Panc1 (cell line): ENCODE measurements at regions not wholly inside any gene's neighbourhood (a gene's known extent, or its start where the extent isn't known, plus 50 kb on each side); places are given as distances from the start of the nearest gene placed in this dataset.

Source experiments
- ATAC-seq: fragments of 200-7000 bp; cut with Tn5 transposase; 2 replicates; pipeline ENCODE4 v1.9.1; 2020; ENCODE audit warnings: mild to moderate bottlenecking, moderate library complexity
- BruUV-seq: library from RNA; stranded (reverse); fragments of 400-500 nt; replicated peaks from 2 replicates; lab custom pipeline; 2021; lab: Mats Ljungman, UMichigan
- CTCF ChIA-PET: fragments of 300-600 bp; sonication (Branson Sonifier 250); formaldehyde crosslinking; loops from one replicate; lab custom pipeline; 2022; ENCODE audit warnings: antibody characterized with exemption; lab: Charles Lee
- POLR2A ChIA-PET: fragments of 300-600 bp; sonication (Branson Sonifier 250); formaldehyde crosslinking; loops from one replicate; lab custom pipeline; 2022; ENCODE audit warnings: antibody characterized with exemption; lab: Charles Lee
- DNase-seq: peaks from one replicate; pipeline ENCODE4 v3.0.0-alpha.2; 2010; ENCODE audit warnings: low read depth, low spot score
- H3K27ac ChIP-seq: 2 replicates; pipeline ENCODE4 v1.5.1; 2011; ENCODE audit warnings: mild to moderate bottlenecking, low read length, inconsistent platforms
- H3K27me3 ChIP-seq: fragments of 200-500 bp; sonication (Bioruptor generic); 2 replicates; pipeline ENCODE4 v1.6.0; 2014; ENCODE audit warnings: low read length, inconsistent platforms; ENCODE audit not compliant: control insufficient read depth, insufficient read depth
- H3K36me3 ChIP-seq: fragments of 200-500 bp; sonication (Bioruptor generic); 2 replicates; pipeline ENCODE4 v1.5.1; 2014; ENCODE audit warnings: inconsistent platforms, mild to moderate bottlenecking, low read length, moderate library complexity; ENCODE audit not compliant: control insufficient read depth, insufficient read depth
- H3K4me1 ChIP-seq: 2 replicates; pipeline ENCODE4 v1.5.1; 2011; ENCODE audit warnings: inconsistent platforms, mild to moderate bottlenecking, low read length, moderate library complexity; ENCODE audit not compliant: control insufficient read depth, insufficient read depth
- H3K4me3 ChIP-seq, 2 experiments: 2 replicates each; pipeline ENCODE4 v1.5.1; 2011 to 2012; ENCODE audit warnings: low read depth in 2 of 2, low read length in 2 of 2, mild to moderate bottlenecking in 2 of 2, inconsistent platforms in 1 of 2, moderate library complexity in 1 of 2
- H3K9me3 ChIP-seq: fragments of 200-500 bp; sonication (Bioruptor generic); 2 replicates; pipeline ENCODE4 v1.5.1; 2014; ENCODE audit warnings: low read depth, mild to moderate bottlenecking, inconsistent platforms, low read length, moderate library complexity; ENCODE audit not compliant: control insufficient read depth, insufficient read depth
- CTCF ChIP-seq: fragments of 450-650 bp; IDR thresholded peaks from 2 replicates; pipeline ENCODE4 v1.5.1; 2017; ENCODE audit warnings: mild to moderate bottlenecking
- POLR2AphosphoS5 ChIP-seq: IDR thresholded peaks from 2 replicates; pipeline ENCODE4 v1.6.1; 2012; ENCODE audit warnings: mild to moderate bottlenecking, low read depth, low read length, moderate library complexity
- SIN3A ChIP-seq: IDR thresholded peaks from 2 replicates; pipeline ENCODE4 v1.6.1; 2012; ENCODE audit warnings: low read depth, mild to moderate bottlenecking, low read length, moderate library complexity, borderline replicate concordance; ENCODE audit not compliant: insufficient read depth
- TCF7L2 ChIP-seq: IDR thresholded peaks from 2 replicates; pipeline ENCODE4 v1.6.1; 2011; ENCODE audit warnings: mild to moderate bottlenecking, low read depth, low read length, inconsistent platforms
- in situ Hi-C: cut with HindIII; loops from 2 replicates; pipeline ENCODE4 v1.10.0; 2016; ENCODE audit warnings: low sequenced_read_pairs, low pct_unique_long_range_greater_than_20kb
- intact Hi-C: fragments of 100-400 bp; cut with micrococcal nuclease; formaldehyde crosslinking; loops from one replicate; pipeline ENCODE4 v1.10.0; 2022; ENCODE audit not compliant: unreplicated experiment
- TF ChIP-seq, protein P1 (sequence below), 2 experiments: IDR thresholded peaks; 2 replicates each; pipeline ENCODE4 v1.6.1; 2011 to 2012; ENCODE audit warnings: low read depth in 2 of 2, control low read depth in 1 of 2, low read length in 1 of 2, mild to moderate bottlenecking in 1 of 2, moderate library complexity in 1 of 2; ENCODE audit not compliant: insufficient read depth in 1 of 2

GRCh38 chr2:239791526-239792404 lies 233.4 kb downstream of the NDUFA10 start:
- BruUV-seq = no TSS peak
- Histone ChIP-seq H3K36me3 (no peaks in the 10 kb centered on the region), H3K4me3 (no peak overlapping the region), H3K9me3 (no peaks in the 10 kb centered on the region), H3K27me3 (peaks cover 5% of the 10 kb centered on the region), H3K27ac (no peak overlapping the region), H3K4me1 (no peaks in the 10 kb centered on the region)
- intact Hi-C loops = no loop called here
- POLR2A ChIA-PET = interaction anchor here (0.9 kb wide), 1 partner anchor 11 kb away, joined by 4 read pairs; no protein-coding TSS in a partner anchor
- CTCF ChIA-PET = no interaction called here
- in situ Hi-C loops = no loop called here
- peak; percentile 42; the same call in 1 of the 2 replicates for ATAC-seq
- TF ChIP-seq POLR2AphosphoS5 = no peak
- no peak for TF ChIP-seq SIN3A
- TF ChIP-seq CTCF = no peak
- TF ChIP-seq, protein P1, sequence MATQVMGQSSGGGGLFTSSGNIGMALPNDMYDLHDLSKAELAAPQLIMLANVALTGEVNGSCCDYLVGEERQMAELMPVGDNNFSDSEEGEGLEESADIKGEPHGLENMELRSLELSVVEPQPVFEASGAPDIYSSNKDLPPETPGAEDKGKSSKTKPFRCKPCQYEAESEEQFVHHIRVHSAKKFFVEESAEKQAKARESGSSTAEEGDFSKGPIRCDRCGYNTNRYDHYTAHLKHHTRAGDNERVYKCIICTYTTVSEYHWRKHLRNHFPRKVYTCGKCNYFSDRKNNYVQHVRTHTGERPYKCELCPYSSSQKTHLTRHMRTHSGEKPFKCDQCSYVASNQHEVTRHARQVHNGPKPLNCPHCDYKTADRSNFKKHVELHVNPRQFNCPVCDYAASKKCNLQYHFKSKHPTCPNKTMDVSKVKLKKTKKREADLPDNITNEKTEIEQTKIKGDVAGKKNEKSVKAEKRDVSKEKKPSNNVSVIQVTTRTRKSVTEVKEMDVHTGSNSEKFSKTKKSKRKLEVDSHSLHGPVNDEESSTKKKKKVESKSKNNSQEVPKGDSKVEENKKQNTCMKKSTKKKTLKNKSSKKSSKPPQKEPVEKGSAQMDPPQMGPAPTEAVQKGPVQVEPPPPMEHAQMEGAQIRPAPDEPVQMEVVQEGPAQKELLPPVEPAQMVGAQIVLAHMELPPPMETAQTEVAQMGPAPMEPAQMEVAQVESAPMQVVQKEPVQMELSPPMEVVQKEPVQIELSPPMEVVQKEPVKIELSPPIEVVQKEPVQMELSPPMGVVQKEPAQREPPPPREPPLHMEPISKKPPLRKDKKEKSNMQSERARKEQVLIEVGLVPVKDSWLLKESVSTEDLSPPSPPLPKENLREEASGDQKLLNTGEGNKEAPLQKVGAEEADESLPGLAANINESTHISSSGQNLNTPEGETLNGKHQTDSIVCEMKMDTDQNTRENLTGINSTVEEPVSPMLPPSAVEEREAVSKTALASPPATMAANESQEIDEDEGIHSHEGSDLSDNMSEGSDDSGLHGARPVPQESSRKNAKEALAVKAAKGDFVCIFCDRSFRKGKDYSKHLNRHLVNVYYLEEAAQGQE (IDR thresholded peaks at IDR 0.05; ENCODE audit: insufficient read depth in 1 of 2, low read depth in 2 of 2, low read length in 1 of 2) = no peak
- no peak for TF ChIP-seq TCF7L2
- DNase-seq = no peak

DNA sequence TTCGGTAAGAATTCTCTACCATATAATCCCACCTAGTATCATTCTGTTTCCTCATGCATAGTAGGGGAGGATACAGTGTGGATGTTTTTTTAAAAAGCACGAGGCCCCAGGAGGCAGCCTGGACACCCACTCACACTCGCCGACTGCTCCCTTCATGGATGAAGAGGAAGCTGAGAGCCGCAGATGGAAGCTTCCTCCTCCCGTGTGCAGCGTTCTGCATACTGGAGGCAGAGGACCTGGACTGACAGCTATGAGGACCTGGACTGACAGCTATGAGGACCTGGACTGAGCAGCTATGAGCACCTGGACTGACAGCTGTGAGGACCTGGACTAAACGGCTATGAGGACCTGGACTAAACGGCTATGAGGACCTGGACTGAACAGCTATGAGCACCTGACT lies 234.4 kb downstream of the NDUFA10 start:
- no TSS peak for BruUV-seq
- Histone ChIP-seq H3K27ac (no peak overlapping the region), H3K4me3 (no peak overlapping the region), H3K27me3 (peaks cover 8% of the 10 kb centered on the region), H3K9me3 (no peaks in the 10 kb centered on the region), H3K36me3 (no peaks in the 10 kb centered on the region), H3K4me1 (no peaks in the 10 kb centered on the region)
- TF ChIP-seq SIN3A = no peak
- TF ChIP-seq, protein P1 (IDR thresholded peaks at IDR 0.05; ENCODE audit: insufficient read depth in 1 of 2, low read depth in 2 of 2, low read length in 1 of 2) = no peak
- no peak for TF ChIP-seq CTCF
- no peak for TF ChIP-seq POLR2AphosphoS5
- no peak for TF ChIP-seq TCF7L2
- in situ Hi-C loops (no loop called here), intact Hi-C loops (no loop called here)
- CTCF ChIA-PET = no interaction called here
- ATAC-seq (no peak), DNase-seq (no peak)
- POLR2A ChIA-PET = interaction anchor here (0.6 kb wide), 1 partner anchor 14 kb away, joined by 4 read pairs; no protein-coding TSS in a partner anchor
